SK-N-SH (cell line): ENCODE measurements at regions not wholly inside any gene's neighbourhood (a gene's known extent, or its start where the extent isn't known, plus 50 kb on each side); places are given as distances from the start of the nearest gene placed in this dataset.

Source experiments
- CTCF ChIA-PET: fragments of 300-600, 350-600 bp; formaldehyde crosslinking; extraction: SDS; loops from one replicate; lab custom pipeline; 2021; lab: Yijun Ruan, JAX
- POLR2A ChIA-PET: fragments of 350-600 bp; sonication (Branson Sonifier 250); formaldehyde crosslinking; extraction: SDS; loops from one replicate; lab custom pipeline; 2020; ENCODE audit warnings: antibody characterized with exemption, inconsistent platforms; lab: Yijun Ruan, JAX
- DNase-seq: peaks from one replicate; pipeline ENCODE4 v3.0.0; 2012
- H2AFZ ChIP-seq: fragments of 200-600 bp; sonication (generic); 2 replicates; pipeline ENCODE4 v1.8.1; 2016; ENCODE audit warnings: antibody characterized with exemption, mild to moderate bottlenecking, low read depth
- H3F3A ChIP-seq: fragments of 200-600 bp; sonication (generic); replicated peaks from 2 replicates; pipeline ENCODE3; 2016; ENCODE audit warnings: antibody characterized with exemption, mild to moderate bottlenecking; ENCODE audit not compliant: insufficient read depth
- H3K27ac ChIP-seq, 2 experiments: fragments of 200-500 bp in 1 of 2; fragments of 200-600 bp in 1 of 2; sonication (Bioruptor generic) in 1 of 2; sonication (generic), shearing (Covaris generic) in 1 of 2; 2 replicates each; pipeline versions ENCODE4 v1.5.1 to v1.6.1; 2014 to 2016; ENCODE audit warnings: low read depth in 2 of 2, inconsistent platforms in 1 of 2, low read length in 1 of 2, mild to moderate bottlenecking in 1 of 2, mixed read lengths in 1 of 2
- H3K27me3 ChIP-seq: fragments of 200-600 bp; sonication (generic), shearing (Covaris generic); 2 replicates; pipeline ENCODE4 v1.6.1; 2016; ENCODE audit warnings: mixed run types; ENCODE audit not compliant: insufficient read depth
- H3K36me3 ChIP-seq, 2 experiments: fragments of 200-500 bp in 1 of 2; fragments of 200-600 bp in 1 of 2; sonication (Bioruptor generic) in 1 of 2; sonication (generic) in 1 of 2; replicated peaks in 1 of 2; 2 replicates each; pipeline versions ENCODE3 to v1.5.1; 2014 to 2016; ENCODE audit warnings: low read length in 1 of 2, mild to moderate bottlenecking in 1 of 2; ENCODE audit not compliant: insufficient read depth in 2 of 2, control insufficient read depth in 1 of 2
- H3K4me1 ChIP-seq, 2 experiments: fragments of 200-500 bp in 1 of 2; fragments of 200-600 bp in 1 of 2; sonication (Bioruptor generic) in 1 of 2; sonication (generic), shearing (Covaris generic) in 1 of 2; 2 replicates each; pipeline versions ENCODE4 v1.5.1 to v1.6.1; 2014 to 2016; ENCODE audit warnings: low read depth in 1 of 2, low read length in 1 of 2, mixed run types in 1 of 2; ENCODE audit not compliant: insufficient read depth in 2 of 2, control insufficient read depth in 1 of 2
- H3K4me2 ChIP-seq: fragments of 200-600 bp; sonication (generic), shearing (Covaris generic); 2 replicates; pipeline ENCODE4 v1.6.1; 2017; ENCODE audit warnings: mixed run types
- H3K4me3 ChIP-seq, 2 experiments: fragments of 200-500 bp in 1 of 2; fragments of 200-600 bp in 1 of 2; sonication (Bioruptor generic) in 1 of 2; sonication (generic), shearing (Covaris generic) in 1 of 2; 2 replicates each; pipeline versions ENCODE4 v1.5.1 to v1.8.1; 2014 to 2016; ENCODE audit warnings: low read depth in 2 of 2, inconsistent platforms in 1 of 2, low read length in 1 of 2, mild to moderate bottlenecking in 1 of 2, mixed read lengths in 1 of 2, moderate library complexity in 1 of 2
- H3K79me2 ChIP-seq: fragments of 200-600 bp; sonication (generic); 2 replicates; pipeline ENCODE4 v1.8.1; 2017; ENCODE audit warnings: mild to moderate bottlenecking; ENCODE audit not compliant: insufficient read depth
- H3K9ac ChIP-seq: fragments of 200-600 bp; sonication (generic); 2 replicates; pipeline ENCODE4 v1.6.1; 2017; ENCODE audit warnings: mixed run types
- H3K9me2 ChIP-seq: fragments of 200-600 bp; sonication (generic); 2 replicates; pipeline ENCODE4 v1.6.1; 2017; ENCODE audit warnings: mixed run types
- H3K9me3 ChIP-seq: fragments of 200-600 bp; sonication (generic); 2 replicates; pipeline ENCODE4 v1.6.1; 2017; ENCODE audit warnings: mixed run types, mild to moderate bottlenecking, moderate library complexity
- H4K20me1 ChIP-seq: fragments of 200-600 bp; sonication (generic); 2 replicates; pipeline ENCODE4 v1.6.1; 2017; ENCODE audit warnings: mild to moderate bottlenecking, mixed run types; ENCODE audit not compliant: insufficient read depth
- CHD2 ChIP-seq: fragments of 150-350 bp; IDR thresholded peaks from 2 replicates; pipeline ENCODE4 v1.6.1; 2018; ENCODE audit warnings: low read length; ENCODE audit not compliant: partially characterized antibody
- FOSL2 ChIP-seq: IDR thresholded peaks from 2 replicates; pipeline ENCODE4 v1.4.0; 2012; ENCODE audit warnings: low read depth, mild to moderate bottlenecking, moderate library complexity, borderline replicate concordance
- FOXJ3 ChIP-seq: sonication (generic); formaldehyde crosslinking; IDR thresholded peaks from 2 replicates; pipeline ENCODE4 v1.5.1; 2020; ENCODE audit warnings: mild to moderate bottlenecking, missing genetic modification reagents
- FOXM1 ChIP-seq: IDR thresholded peaks from 2 replicates; pipeline ENCODE4 v1.4.0; 2012; ENCODE audit warnings: low read depth, mild to moderate bottlenecking
- MAX ChIP-seq: IDR thresholded peaks from 2 replicates; pipeline ENCODE4 v1.4.0; 2012; ENCODE audit warnings: low read depth
- MEF2A ChIP-seq: IDR thresholded peaks from 2 replicates; pipeline ENCODE4 v1.4.0; 2012; ENCODE audit warnings: low read depth, borderline replicate concordance
- NFIC ChIP-seq: IDR thresholded peaks from 2 replicates; pipeline ENCODE4 v1.4.0; 2012; ENCODE audit warnings: borderline replicate concordance
- NRF1 ChIP-seq: IDR thresholded peaks from 2 replicates; pipeline ENCODE4 v1.6.1; 2012; ENCODE audit warnings: low read depth, mild to moderate bottlenecking, low read length
- PBX3 ChIP-seq: IDR thresholded peaks from 2 replicates; pipeline ENCODE4; 2012
- RAD21 ChIP-seq: IDR thresholded peaks from 2 replicates; pipeline ENCODE4 v1.6.1; 2012; ENCODE audit warnings: mild to moderate bottlenecking, low read length
- RCOR1 ChIP-seq: fragments of 150-350 bp; IDR thresholded peaks from 2 replicates; pipeline ENCODE4 v1.6.1; 2017; ENCODE audit warnings: antibody characterized with exemption, low read length
- TAF1 ChIP-seq: IDR thresholded peaks from 2 replicates; pipeline ENCODE4 v1.6.1; 2012; ENCODE audit warnings: low read depth, mild to moderate bottlenecking, low read length, moderate library complexity, borderline replicate concordance
- USF1 ChIP-seq: IDR thresholded peaks from 2 replicates; pipeline ENCODE4 v1.4.0; 2012; ENCODE audit warnings: low read depth, borderline replicate concordance
- ZBTB33 ChIP-seq: IDR thresholded peaks from 2 replicates; pipeline ENCODE4 v1.4.0; 2012; ENCODE audit warnings: low read depth, borderline replicate concordance
- WGBS: methylation state at CpG from one replicate; pipeline ENCODE4 v1.1.6; 2017; ENCODE audit warnings: low lambda C conversion rate; 5-methylcytosine and 5-hydroxymethylcytosine counted together

GRCh38 chr20:50372770-50373088 is 137.5 kb upstream of the PTPN1 start:
- Histone ChIP-seq H3K9ac (no peak overlapping the region), H3K9me2 (no peaks in the 10 kb centered on the region), H3K79me2 (no peaks in the 10 kb centered on the region), H3K27me3 (no peaks in the 10 kb centered on the region), H3K9me3 (no peaks in the 10 kb centered on the region)
- no peak for DNase-seq
- peak; percentile 50; the same call in 1 of the 2 replicates for TF ChIP-seq NFIC
- 0 out of 2 replicates have a peak, but pooled peaks have one; percentile 44 for TF ChIP-seq PBX3
- peak; percentile 19; the same call in 1 of the 2 replicates for TF ChIP-seq FOSL2
- TF ChIP-seq MAX: no peak
- TF ChIP-seq, all 33 proteins: peak for 3
- Histone ChIP-seq H3K36me3 (no peaks in the 10 kb centered on the region), H4K20me1 (no peaks in the 10 kb centered on the region), H3F3A (no peaks in the 10 kb centered on the region), H3K4me1 (peaks cover 6 to 8% of the 10 kb centered on the region in 2 experiments; a peak in 1 of 4 replicates), H3K4me3 (no peak overlapping the region), H2AFZ (no peak overlapping the region), H3K4me2 (no peak overlapping the region), H3K27ac (no peak overlapping the region)
- POLR2A ChIA-PET: no interaction called here
- WGBS: no CpG with 5 or more reads among the region's 3 CpGs
- CTCF ChIA-PET: no interaction called here

- H3K79me2 ChIP-seq: no peaks in the 10 kb centered on the region
- H3K36me3 ChIP-seq: no peaks in the 10 kb centered on the region
- TF ChIP-seq FOXJ3 (CRISPR knock-in tag): no peak
- TF ChIP-seq CHD2: no peak
- TF ChIP-seq RCOR1: no peak
- TF ChIP-seq USF1: no peak
- TF ChIP-seq RAD21: no peak
- no peak for TF ChIP-seq NFIC
- no peak for TF ChIP-seq NRF1
- no peak for TF ChIP-seq ZBTB33
- TF ChIP-seq FOXM1: no peak
- TF ChIP-seq MEF2A: no peak
- TF ChIP-seq TAF1: no peak
- H3K27me3 ChIP-seq: no peaks in the 10 kb centered on the region
- no peaks in the 10 kb centered on the region for H4K20me1 ChIP-seq
- H3K9me2 ChIP-seq: no peaks in the 10 kb centered on the region
- H3K9me3 ChIP-seq: no peaks in the 10 kb centered on the region
- H3F3A ChIP-seq: no peaks in the 10 kb centered on the region
- H3K27ac ChIP-seq: no peak overlapping the region
- DNase-seq: no peak
- no peak overlapping the region for H2AFZ ChIP-seq
- 66% methylated on average over 7 of the region's 7 CpGs for WGBS
- POLR2A ChIA-PET: no interaction called here
- CTCF ChIA-PET: no interaction called here
- peaks cover 8 to 9% of the 10 kb centered on the region in 2 experiments; a peak in 1 of 4 replicates for H3K4me1 ChIP-seq
- H3K4me2 ChIP-seq: no peak overlapping the region
- no peak overlapping the region for H3K4me3 ChIP-seq
- H3K9ac ChIP-seq: no peak overlapping the region
Measured at GRCh38 chr20:50373674-50374286, 136.4 kb upstream of the PTPN1 start.
